Stimulated activated CD8-positive, alpha-beta memory T cell treated with anti-CD3 and anti-CD28 coated beads, Interleukin-4, amount 100 ng/mL, for 48 hours (primary cell): ENCODE measurements at regions not wholly inside any gene's neighbourhood (a gene's known extent, or its start where the extent isn't known, plus 50 kb on each side); places are given as distances from the start of the nearest gene placed in this dataset.
A peak's percentile ranks its signal among the peaks of the same experiment; 100 is the strongest.

Source experiments
- DNase-seq: peaks from one replicate; pipeline ENCODE4 v3.0.0-alpha.2; 2020

DNA sequence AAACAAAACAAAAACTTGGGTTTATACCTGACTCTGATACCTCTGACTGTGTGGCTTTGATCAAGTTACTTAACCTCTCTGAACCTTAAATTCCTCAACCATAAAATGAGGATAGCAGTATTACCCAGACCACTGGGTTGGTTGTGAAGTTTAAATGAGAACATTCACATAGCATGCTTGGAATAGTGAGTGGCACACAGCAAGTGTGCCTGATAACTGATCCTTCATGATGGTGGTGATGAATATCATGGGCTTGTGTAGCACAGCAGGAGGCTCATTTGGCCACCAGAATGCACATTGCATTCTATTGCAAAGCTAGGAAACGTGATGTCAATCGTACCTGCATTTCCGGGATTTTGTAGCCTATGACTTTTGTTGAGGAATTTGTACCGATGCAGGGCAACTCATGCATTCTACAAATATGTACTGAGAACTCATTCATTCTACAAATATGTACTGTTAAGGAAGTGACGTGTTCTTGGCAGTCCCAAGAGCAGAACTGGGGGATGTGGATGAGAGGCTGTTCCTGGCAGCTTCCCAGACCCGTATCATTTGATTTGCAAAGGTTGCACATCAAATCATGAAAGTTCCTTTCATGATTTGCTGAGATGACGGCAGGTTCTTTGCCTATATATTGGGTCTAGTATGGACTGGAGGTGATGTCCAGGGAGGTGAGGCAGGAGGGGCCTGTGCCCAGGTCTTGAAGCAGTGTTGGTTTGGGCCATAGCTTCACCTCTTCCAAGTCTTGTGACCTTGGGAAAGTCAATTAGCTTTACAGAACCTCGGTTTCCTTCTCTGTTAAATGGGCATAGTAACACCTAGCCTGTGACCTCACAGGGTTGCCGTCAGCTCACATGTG is 94.6 kb upstream of the SMNDC1 start:
- no peak for DNase-seq

DNA sequence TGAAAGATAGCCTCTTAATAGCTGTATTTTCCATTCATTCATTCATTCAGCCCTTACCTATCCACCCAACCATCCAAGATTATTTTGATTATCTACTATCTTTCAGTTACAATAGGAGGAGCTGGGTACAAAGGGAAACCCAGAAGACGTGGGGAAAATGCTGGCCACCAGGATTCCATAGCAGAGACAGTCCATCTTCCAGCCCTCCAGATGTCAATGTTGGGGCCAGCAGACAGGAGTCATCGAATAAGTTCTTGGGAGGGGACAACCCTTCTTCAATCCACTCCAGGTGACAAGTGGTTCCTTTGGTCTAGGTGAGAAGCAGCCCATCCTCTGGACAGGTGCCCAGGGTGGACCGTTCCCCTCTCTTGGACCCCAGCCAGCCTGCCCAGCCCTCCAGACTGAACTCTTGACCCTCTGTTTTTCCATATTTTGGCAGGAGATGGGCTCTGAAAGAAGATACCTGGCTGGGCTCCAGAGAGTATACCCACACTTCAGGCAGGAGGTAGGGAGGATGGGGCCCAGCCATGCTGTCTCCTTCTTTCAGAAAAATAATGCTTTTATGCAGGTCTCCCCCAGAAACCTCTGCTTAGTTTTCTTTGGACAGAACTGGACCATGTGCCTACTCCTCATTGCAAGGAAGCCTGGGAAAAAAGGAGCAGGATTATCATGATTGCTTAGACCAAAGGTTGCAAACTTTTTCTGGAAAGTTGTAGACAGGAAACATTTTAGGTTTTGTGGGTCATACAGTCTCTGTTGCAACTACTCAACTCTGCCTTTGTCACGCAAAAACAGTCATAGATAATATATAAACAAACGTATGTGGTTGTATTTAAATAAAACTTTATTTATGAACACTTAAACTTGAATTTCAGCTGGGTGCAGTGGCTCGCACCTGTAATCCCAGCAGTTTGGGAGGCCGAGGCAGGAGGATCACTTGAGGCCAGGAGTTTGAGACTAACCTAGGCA is 95.5 kb upstream of the SMNDC1 start:
- no peak for DNase-seq

DNA sequence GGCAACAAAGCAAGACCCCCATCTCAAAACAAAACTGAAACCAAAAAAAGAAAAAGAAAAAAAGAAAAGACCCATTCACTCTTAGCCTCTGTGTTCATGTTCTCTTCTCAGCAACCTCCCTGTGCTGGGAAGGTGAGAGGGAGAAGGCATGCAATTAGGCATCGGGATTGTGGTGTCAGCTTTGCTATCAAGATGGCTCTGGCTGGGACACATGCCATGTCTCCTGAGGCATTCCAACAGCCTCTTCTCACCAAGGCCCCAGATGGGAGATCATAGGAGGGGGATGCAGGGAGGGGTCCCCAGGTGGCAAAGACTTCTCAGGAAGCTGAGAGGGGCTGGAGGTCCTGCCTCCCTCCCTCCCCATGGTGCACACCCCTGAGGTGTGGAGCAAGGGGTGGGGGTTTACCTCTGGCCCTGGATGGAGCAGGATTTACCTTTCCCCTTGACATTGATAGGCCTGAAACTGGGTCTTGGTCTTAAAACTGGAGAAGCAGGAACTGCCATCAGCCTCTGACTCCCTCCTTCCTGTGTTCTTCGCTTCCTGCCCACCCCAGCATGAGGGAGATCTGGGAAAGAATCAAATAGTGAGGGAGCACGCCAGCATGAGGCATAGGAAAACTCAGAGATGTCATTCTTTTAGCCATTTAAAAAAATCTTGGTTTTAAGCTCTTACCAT is 96.2 kb upstream of the DUSP5 start:
- DNase-seq: no peak

DNA sequence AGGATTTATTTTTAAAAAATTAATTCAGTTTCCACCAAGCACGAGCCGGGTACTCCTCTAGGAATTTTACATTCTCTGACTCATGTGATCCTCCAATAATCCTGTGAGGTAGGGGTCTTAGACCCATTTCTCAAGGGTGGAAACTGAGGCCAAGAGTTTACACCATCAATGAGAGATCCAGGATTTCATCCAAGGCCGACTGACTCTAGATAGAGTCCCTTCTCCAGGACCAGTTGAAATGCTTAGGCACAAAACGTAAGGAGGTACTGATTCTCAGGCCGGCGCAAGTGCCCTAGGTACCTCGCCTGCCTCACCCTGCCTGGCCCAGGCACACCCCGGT is 95.7 kb upstream of the DUSP5 start:
- no peak for DNase-seq

DNA sequence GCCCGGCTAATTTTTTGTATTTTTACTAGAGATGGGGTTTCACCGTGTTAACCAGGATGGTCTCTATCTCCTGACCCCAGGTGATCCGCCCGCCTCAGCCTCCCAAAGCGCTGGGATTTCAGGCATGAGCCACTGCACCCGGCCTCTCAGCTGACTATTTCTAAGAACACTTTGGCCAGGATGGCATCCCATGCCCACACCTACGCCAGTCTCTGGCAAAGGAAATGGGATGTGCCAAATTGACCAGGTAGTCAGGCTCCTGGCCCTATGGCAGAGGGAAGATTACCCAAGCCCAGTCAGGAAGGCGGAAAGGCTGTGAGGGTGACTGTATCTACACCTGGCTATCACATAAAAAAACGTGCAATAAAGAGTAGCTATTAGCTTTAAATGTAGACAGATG is 94.1 kb upstream of the DUSP5 start:
- no peak for DNase-seq

DNA sequence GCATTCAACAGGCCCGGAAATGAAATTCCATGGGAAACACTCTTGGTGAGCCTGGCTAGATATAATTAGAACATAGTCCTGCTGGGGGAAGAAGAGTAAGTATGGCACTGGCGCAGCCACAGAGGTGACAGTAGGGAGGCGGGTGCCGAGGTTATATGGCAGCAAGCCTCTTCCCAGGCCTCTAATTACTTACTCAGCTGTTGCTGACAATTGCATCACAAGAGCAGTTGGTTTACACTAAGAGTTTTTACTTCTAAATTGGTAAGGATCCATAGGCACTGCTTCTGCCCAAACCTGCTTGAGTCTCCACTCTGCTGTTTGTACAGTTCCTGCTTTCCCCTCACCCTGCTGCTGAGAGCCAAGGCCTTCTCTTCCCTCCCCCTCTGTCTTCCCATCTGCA is 93.3 kb upstream of the DUSP5 start:
- DNase-seq: no peak

DNA sequence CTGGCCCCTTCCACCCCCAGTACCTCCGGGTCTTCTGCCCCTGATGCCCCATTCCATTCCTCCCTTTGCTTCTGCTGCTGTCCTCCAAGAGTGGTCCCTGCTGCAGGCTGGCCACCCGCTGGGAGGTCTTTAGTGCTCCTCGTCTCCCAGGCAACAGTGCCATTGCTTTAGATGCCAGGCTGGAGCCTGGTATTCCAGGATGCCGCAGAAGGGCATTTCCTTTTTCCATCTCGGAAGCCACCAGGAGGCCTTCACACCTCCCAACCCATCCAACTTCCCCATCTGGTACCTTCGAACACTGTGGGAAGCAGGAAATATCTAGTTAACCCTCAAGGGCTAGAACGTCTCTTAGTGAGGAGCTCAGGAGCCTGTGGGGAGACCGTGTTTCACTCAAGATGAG is 92.9 kb upstream of the DUSP5 start:
- no peak for DNase-seq

DNA sequence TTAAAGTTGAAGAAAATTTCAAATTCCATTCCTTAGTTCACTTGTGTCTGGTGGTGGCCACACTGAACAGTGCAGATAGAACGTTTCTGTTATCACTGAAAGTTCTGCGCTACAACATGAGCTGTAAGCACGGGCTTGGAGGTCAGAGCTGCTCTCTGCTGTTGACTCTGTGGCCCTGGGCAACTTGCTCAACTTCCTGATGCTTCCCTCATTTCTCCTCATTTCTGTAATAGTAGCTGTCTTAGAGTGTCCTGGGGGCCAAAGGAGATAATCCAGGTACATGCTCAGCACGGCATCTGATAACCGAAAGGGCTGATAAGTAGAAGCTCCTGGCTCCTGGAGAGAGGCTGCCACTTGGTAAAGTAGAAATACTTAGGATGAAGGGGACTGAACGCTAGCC is 92.3 kb upstream of the DUSP5 start:
- no peak for DNase-seq

DNA sequence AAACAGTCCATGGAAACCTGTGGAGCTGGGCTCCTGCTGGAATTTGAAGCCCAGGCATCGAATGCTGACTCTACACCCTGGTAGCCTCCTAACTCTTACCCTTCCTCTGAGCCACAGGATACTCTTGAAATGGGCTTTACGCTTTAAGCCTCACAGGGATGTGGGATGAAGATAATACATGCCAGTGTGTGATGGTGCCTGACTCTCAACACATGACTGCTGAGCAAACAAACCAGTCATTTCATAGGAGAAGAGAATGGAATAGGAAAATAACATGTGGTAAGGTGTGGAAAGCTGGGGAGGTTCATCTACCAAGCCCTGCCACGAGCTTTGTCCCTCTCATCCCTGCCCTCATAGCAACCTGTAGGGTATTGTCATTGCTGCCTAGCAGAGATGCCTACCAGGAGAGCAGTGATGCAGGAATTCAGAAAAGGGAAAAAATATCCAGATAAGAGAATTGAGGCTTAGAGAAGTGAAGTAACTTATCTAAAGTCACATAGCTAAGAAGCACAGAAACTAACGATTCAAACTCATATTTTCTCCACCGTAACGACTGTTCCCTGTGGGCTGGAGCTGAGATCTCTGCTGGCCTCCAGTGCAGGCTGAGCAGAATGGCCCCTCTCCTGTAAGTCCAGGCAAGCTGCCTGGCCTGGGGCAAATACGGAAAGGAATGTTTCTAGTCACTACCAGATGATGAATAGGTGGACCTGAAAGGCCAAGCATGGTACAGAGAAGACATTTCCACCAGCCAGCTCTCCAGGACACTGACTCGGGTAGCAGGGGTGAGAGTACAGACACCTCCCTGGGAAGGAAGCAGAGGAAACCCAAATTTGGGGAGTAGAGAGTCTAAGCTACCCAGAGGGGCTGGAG is 90.2 kb upstream of the DUSP5 start:
- no peak for DNase-seq

DNA sequence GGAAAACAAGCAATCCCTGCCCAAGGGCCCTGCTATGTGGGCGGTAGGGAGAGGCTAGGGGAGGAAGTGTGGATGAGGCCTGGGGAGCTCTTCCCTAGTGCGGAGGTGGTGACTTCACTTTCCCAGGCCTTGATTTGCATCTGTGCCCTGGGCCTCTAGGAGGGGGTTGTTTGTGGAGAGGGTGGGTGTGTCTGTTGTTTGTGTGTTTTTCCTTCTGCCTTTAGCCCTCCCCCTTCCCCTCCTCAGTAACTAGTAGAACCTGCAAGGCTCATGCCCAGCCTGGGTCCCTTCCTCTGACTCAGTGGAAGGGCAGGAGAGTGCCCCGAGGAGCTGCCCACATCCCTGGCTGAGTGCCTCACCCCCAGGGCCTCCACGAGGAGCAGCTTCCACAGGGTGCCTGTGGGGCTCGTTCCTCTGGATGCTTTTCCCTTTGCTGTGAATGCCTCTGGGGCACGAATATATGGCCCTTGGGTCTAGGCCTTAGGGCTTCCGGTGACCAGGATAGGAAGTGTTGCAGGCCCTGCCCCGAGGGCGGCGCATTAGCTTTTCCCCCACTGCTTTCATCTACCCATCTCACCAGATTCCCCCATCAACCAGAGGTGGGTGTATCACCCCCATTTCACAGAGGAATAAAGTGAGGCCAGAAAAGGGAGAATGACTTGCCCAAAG is 89.4 kb upstream of the DUSP5 start:
- no peak for DNase-seq

DNA sequence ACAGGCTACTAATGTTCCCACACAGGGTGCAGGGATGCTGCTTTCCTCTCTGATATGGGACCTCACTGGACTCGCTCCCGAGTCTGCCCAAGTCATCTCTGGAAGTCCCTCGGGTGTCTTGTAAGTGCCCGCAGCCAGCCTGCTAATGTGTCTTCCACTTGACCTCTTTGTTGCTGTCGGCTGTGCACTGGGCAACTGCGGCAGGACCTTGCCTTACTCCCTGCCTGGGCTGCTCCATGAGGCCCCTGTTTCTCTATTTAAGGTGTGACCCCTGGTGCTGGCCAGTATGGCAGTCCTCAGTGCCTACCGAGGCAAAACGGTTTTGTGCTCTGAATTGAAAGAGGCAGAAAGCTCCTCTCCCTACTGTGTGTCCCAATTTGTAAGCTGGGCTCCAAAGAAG is 88.8 kb upstream of the DUSP5 start:
- DNase-seq: no peak

DNA sequence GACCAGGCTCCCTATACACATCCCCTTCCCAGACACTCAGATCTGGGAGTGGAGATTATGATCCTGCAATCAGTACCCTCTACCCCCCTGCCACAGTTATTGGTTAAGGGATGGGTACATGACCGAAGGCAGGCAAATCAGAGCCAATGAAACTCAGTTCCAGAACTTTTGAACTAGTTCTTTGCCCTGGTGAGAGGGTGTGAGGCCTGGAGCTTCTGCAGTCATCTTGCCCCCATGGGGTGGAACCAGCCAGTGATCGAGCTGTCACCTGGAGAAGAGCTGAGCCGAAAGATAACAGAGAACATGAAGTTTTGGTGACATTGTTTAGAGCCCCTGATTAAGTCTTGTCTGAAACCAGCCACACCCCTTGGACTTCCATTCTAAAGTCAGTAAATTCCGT is 88.2 kb upstream of the DUSP5 start:
- DNase-seq: no peak

DNA sequence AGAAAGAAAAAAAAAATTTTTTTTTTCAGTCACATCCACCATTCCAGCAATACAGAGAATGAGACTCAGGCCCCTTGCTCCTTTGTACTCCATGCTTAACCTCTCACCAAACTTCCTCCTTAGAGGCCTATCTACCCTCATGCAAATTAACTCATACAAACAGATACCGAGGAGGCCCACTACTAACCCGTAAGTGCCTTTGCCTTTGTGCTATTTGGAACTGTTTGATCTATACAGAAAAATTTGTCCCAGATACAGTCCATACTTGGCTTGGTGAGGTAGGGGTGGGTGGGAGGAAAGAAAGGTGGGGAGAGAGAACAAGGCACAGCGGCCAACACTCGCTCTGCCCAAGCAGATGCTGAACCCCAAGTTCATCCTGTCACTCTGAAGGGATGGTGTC is 87.8 kb upstream of the DUSP5 start:
- DNase-seq: no peak

DNA sequence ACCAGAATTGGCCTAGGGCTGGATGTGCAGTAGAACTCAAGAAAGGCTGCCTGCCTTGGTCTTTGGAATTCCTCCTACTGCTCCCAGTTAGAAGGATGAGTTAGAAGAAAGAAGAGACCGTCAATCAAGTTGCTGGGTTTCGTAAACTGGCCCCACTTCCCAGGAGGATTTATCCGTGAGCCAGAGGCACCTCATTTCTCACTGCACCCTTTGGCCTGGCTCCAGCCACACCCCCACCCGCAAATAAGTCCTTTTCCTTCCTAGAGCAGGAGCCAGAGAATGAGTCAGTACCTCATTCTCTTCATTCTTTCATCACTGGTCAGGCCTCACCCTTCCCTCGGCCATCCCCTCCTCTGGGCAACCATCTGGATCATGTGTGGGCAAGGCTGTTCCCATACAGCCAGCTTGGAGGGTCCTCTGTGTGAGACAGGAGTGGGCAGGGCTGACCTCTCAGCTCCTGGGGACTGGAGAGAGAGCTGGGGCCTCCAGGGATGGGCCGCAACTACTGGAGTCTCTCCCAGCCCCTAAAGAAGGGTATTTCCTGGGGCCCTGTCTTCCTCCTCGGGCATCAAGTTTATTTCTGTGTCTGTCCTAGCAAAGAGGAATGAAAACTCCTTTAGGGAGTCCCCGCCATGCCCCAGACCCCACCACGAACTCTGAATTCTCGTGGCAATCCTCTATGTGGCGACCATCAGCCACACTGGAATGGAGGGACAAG is 87.2 kb upstream of the DUSP5 start:
- DNase-seq: no peak

DNA sequence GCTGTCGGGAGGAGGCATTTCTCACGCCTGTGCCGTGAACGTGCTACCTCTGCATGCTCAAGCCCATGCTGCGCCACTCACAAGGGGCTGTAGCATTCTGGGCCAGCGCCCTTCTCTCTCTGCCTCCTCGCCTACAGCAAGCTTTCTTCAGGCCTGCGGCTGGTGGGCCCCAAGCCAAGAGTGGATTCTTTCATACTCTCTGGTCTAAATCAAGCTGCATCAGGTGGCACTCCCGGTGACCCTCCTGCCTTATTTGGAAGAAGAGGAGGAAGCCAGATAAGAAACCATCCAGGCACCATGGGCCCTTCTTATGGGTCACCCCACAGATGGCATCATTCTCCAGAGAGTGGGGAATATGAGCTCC is 86.7 kb upstream of the DUSP5 start:
- DNase-seq: no peak

DNA sequence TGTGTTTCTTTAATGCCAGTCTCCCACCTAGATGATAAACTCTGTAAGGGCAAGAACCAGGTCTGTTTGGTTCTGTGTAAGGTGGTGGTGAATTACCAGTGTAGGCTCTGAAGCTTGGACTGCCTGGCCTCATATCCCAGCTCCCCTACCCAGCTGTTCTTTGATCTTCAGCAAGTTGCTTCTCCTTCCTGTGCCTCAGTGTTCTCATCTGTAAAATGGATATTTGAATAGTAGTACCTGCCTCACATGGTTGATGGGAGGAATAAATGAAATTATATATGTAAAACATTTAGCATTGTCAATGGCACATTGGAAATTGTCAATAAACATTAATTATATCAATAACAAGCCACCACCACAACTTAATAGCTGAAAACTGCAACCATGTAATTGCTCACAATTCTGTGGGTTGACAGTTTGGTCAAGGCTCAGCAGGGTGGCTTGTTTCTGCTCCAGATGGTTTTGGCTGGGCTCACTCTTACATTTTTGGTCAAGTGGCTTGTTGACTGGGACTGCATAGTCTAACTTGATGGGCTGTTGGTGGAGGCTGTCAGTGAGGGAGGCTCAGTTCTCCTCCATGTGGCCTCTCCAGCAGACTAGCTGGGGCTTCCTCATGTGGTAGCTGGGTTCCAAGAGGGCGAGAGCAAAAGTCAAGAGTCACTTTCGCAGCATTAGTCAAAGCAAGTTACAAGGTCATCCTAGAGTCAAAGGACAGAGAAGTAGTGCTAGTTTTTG is 84.5 kb upstream of the DUSP5 start:
- peak; percentile 63 for DNase-seq

DNA sequence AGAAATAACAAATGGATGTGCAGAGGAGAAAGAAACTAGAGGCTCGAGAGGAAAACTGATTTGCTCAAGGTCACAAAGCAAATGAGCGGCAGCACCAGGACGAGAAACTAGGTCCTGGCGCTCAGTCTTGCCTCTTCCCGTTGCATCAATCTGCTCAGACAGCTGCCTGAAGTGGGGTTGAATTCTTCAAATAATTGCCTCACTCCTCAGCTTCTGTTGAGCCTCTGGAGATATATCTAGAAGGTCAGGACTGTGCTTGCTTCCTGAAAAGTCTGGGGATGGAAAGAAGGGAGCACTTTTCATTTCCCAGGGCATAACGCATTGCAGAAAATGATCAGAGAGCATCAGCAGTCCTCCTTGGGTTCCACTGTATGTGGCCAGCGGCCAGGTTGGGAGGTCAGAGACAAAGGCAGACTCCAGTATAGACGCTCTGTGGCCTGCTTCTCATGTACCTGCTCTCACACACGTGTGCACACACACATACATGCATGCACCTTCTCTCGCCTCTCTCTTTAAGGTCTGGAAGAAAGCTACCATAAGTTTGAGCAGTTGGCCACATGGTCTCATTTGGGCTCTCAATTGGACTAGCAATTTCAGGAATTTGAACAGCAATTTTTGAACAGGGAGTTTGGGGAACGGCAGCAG is 83.7 kb upstream of the DUSP5 start:
- DNase-seq: no peak

DNA sequence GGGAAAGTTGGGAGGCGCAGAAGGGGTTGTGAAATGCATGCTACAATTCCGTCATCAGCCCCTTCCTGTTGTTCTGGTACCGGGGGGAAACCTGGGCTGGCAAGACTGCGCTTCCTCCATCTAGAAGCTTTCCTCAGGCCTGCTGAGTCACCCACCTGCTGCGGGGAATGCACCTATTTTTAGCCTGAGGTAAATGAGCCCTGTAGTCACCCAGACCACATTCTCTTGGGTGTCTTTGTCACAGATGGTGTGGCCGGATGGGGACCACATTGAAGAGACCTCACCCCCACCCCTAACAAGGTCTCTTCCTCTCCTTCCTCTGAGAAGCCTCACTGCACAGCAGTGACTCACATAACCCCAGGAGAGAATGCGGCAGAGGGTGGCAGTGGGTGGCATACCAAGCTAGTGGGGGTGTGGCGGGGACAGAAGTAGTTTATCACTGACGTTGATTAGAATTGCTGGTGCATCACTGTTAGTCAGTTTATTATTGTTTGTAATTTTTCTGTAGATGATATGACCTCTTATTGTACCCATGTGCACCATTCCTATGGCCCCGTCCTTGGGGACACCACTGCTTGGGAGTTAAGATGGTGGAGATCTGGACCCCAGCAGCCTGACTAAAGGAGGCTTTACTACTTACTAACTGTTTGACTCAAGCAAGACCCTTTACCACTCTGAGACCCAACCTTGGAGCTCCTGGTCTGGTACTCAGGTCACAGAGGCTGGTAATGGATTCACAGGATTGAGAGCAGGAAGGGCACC is 83.0 kb upstream of the DUSP5 start:
- DNase-seq: peak; percentile 90

DNA sequence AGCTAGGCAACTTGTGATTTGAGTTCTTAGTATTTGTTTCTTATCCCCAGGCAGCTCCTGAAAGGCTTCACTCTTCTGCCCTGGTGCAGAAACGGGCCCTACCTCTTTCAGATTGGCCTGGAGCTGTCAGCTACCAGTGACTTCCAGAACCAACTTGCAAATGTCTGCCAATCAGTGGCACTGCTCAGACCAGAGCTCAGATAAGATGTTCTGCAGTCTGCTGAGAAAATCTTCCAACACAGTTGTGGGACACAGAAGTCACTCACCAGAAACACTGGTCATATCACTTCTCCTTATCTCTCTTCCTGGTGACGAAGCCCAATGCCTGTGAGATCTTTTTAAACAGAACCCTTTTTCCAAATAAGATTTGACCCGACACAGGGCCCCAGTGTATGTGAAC is 81.9 kb upstream of the DUSP5 start:
- no peak for DNase-seq
